ENCODE measurements at regions not wholly inside any gene's neighbourhood (a gene's known extent, or its start where the extent isn't known, plus 50 kb on each side); places are given as distances from the start of the nearest gene placed in this dataset.

DNA sequence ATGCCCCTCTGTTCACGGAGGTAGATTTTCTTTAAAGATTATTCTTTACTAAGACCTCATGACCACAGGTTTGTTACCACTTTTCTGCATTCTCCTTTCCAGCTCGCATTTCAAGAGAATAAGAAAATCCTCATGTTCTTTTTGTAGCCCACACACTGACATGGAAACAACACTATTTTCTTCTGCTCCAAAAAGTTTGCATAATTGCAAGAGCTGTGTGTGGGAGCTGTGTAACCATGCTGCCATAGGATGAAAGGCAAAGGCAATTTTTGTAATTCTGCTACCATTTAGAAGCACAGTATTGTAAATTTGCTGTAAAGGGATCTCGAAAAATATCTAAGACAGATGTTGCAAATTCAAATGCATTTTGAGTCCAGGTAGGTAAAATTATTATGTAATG is 302.4 kb upstream of the EMCN start:
- WGBS, 2 donors, result 89 to 90% methylated on average over 3 of the region's 3 CpGs
- H3K4me3 ChIP-seq, result no peak overlapping the region
- no peaks in the 10 kb centered on the region for H3K27me3 ChIP-seq
- no peaks in the 10 kb centered on the region for H3K9me3 ChIP-seq
- DNase-seq, result no peak
- no peaks in the 10 kb centered on the region for H3K36me3 ChIP-seq (ENCODE audit: low read depth, missing control alignments)
- no peak for TF ChIP-seq CTCF (IDR thresholded peaks at IDR 0.05)
- no peak for TF ChIP-seq POLR2A (IDR thresholded peaks at IDR 0.05)
- intact Hi-C loops (cut with DNase I; ENCODE audit: low total_unique reads), result no loop called here
- H3K27ac ChIP-seq, result no peak overlapping the region
- H3K4me1 ChIP-seq, result no peaks in the 10 kb centered on the region

DNA sequence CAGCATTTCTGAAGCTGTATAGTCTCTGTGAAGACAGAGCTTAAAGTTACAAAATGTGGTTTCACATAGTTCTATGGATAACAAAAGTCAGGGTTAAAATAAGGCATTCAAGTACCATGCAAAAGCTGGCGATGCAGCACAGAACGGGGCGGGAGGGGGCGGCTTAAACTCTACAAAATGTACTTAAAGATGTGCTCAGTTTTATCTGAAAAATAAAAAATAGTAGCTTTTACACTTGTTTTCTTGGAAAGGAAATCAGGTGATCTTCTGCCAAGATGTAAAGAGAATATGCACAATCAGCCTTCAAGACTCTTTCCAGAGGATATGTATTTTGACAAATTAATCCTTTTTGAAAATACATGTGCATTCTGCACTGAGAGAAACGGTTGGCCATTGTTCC is 301.7 kb upstream of the EMCN start:
- no peak for DNase-seq
- TF ChIP-seq CTCF (IDR thresholded peaks at IDR 0.05), result no peak
- TF ChIP-seq POLR2A (IDR thresholded peaks at IDR 0.05), result no peak
- no peak overlapping the region for H3K27ac ChIP-seq
- no peaks in the 10 kb centered on the region for H3K27me3 ChIP-seq
- H3K36me3 ChIP-seq (ENCODE audit: low read depth, missing control alignments), result no peaks in the 10 kb centered on the region
- 40 to 46% methylated on average over 5 of the region's 5 CpGs for WGBS, 2 donors
- no peaks in the 10 kb centered on the region for H3K4me1 ChIP-seq
- intact Hi-C loops (cut with DNase I; ENCODE audit: low total_unique reads), result no loop called here
- H3K9me3 ChIP-seq, result no peaks in the 10 kb centered on the region
- no peak overlapping the region for H3K4me3 ChIP-seq

GRCh38 chr4:100816436-100817045 is 298.7 kb upstream of the EMCN start:
- H3K36me3 ChIP-seq (ENCODE audit: low read depth, missing control alignments), result no peaks in the 10 kb centered on the region
- no peak for DNase-seq
- H3K4me3 ChIP-seq, result no peak overlapping the region
- H3K4me1 ChIP-seq, result no peaks in the 10 kb centered on the region
- no peaks in the 10 kb centered on the region for H3K9me3 ChIP-seq
- H3K27me3 ChIP-seq, result no peaks in the 10 kb centered on the region
- intact Hi-C loops (cut with DNase I; ENCODE audit: low total_unique reads), result no loop called here
- no peak overlapping the region for H3K27ac ChIP-seq
- WGBS, 2 donors, result 89 to 90% methylated on average over 2 of the region's 2 CpGs
- TF ChIP-seq POLR2A (IDR thresholded peaks at IDR 0.05) (no peak), CTCF (IDR thresholded peaks at IDR 0.05) (no peak)

DNA sequence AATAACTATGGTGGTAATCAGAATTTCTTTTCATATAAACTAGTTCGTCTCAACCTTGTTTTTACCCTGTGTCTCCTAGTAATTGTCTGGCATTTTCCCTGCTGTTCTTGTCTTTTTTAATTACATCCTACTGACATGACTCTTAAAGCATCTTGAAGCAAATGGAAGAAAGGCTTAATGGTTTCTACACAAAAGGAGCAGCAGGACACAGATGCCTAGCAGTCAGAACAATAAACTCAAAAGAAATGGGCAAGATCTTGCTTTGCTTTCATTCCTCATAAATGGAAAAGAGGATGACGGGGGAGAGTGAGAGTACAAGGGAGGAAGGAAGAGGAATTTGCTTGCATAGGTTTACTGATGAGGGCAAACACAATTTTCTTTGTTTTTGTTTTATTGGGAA is 293.2 kb upstream of the EMCN start:
- no peaks in the 10 kb centered on the region for H3K4me1 ChIP-seq
- H3K27me3 ChIP-seq, result no peaks in the 10 kb centered on the region
- intact Hi-C loops (cut with DNase I; ENCODE audit: low total_unique reads), result no loop called here
- no peak overlapping the region for H3K27ac ChIP-seq
- no peaks in the 10 kb centered on the region for H3K36me3 ChIP-seq (ENCODE audit: low read depth, missing control alignments)
- WGBS, 2 donors, result 78 to 79% methylated on average over 2 of the region's 2 CpGs
- H3K9me3 ChIP-seq, result no peaks in the 10 kb centered on the region
- no peak for DNase-seq
- TF ChIP-seq POLR2A (IDR thresholded peaks at IDR 0.05), result no peak
- TF ChIP-seq CTCF (IDR thresholded peaks at IDR 0.05), result no peak
- H3K4me3 ChIP-seq, result no peak overlapping the region

DNA sequence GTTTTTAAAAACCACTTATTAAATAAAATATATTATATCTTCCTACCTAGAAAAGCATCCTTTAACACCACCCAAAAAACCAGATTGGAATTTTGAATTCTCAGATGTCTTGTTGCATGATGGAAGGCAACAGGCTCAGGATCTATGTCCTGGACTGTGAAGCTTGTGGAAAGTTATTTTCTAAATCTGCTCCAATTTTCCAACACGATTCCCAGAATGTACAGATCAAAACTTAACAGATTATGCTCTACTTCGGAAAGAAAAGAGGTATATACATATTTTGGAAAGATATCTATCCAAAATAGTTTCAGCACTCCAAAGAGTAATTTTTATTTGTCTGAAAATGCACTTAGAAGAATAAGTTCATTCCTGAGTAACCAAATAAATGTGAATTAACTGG is 291.7 kb upstream of the EMCN start:
- no peak for TF ChIP-seq POLR2A (IDR thresholded peaks at IDR 0.05)
- no peak for TF ChIP-seq CTCF (IDR thresholded peaks at IDR 0.05)
- intact Hi-C loops (cut with DNase I; ENCODE audit: low total_unique reads), result no loop called here

More for the DNA sequence above, 291.7 kb upstream of the EMCN start:
- H3K36me3 ChIP-seq (ENCODE audit: low read depth, missing control alignments), result no peaks in the 10 kb centered on the region
- no peak overlapping the region for H3K4me3 ChIP-seq
- H3K9me3 ChIP-seq, result no peaks in the 10 kb centered on the region
- H3K4me1 ChIP-seq, result no peaks in the 10 kb centered on the region
- no peaks in the 10 kb centered on the region for H3K27me3 ChIP-seq
- no peak for DNase-seq
- no peak overlapping the region for H3K27ac ChIP-seq
- 71 to 75% methylated on average over 2 of the region's 2 CpGs for WGBS, 2 donors
